ENCODE measurements at regions not wholly inside any gene's neighbourhood (a gene's known extent, or its start where the extent isn't known, plus 50 kb on each side); places are given as distances from the start of the nearest gene placed in this dataset.

DNA sequence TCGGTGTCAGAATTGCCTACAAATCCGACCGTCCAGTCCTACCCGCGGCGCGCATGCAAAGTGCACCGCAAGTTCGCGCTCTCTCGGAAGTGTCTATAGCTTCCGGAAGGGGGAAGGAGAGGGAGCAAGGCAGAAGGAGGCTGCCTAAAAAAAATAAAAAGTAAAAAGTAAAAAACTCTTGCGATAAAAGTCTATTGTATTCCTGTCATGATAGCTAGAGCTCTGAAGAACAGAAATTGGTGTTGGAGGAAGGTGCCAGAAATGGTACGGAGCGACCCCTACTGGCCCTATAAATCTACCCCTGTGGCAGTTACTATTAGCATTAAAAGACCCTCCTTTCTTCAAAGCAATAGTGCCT is 241.5 kb downstream of the KDM5D start:
- no peaks in the 10 kb centered on the region for H3K36me3 Mint-ChIP-seq
- H3K9me3 Mint-ChIP-seq: no peaks in the 10 kb centered on the region
- H3K4me3 Mint-ChIP-seq: peak overlapping the region in 6 of 10 donors; percentile 89 to 99 (median 91)
- POLR2A ChIA-PET: interaction anchor here (1.3 to 3.3 kb wide), 5 partner anchors 27 to 71 kb away, joined by 3 to 24 read pairs (median 8); no protein-coding TSS in a partner anchor
- no peaks in the 10 kb centered on the region for H3K27me3 Mint-ChIP-seq
- DNase-seq (peak in 6 of 10 donors; percentile 13 to 70 (median 40)), ATAC-seq (peak; percentile 53)
- H3K4me1 Mint-ChIP-seq: peaks cover 27 to 42% (median 39%) of the 10 kb centered on the region in 4 donors
- peak overlapping the region in 5 of 10 donors; percentile 89 to 99 (median 93) for H3K27ac Mint-ChIP-seq

DNA sequence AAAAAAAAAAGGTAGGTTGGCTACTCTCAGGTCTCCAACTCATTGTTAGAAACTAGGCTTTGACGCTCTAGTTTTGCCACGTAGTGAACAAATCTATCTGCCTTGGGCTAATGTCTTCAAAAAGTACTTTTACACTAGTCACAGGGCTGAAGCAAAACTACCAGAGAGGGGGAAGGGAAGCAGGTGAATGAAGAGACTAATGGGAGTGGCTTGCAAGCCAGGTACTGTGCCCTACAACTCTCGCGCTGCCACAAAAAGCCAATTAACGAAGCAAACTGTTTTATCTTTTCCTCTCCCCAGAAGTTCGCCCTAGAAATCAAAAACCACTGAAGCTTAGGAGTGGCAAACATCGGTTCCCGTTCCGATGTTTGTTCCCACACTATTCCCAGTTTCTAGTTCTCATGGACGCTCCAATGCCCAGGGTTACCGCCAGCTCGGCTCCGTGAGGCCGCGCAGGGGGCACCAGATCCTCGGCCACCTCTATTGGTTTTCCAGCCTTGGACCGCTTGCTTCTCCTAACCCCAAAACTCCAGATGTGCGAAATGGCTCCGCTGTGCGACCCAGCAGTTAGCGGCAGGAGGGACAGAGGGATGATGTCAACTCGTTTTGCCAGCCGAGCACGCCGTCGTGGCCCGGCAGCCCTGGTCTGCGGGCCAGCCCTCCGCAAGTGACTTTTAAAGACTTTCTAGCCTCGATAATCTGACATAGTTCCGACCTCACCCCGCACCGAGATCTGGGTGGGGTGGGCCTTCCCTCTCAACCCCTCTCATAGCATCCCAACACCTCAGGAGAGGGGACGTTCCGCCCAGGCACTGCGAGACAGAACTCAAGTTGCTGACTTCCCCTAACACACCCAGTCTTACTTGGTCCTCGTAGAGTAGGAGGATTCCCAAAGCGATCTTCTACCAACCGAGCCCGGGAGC is 242.1 kb downstream of the KDM5D start:
- H3K27me3 Mint-ChIP-seq: no peaks in the 10 kb centered on the region
- H3K4me1 Mint-ChIP-seq: peaks cover 30 to 48% (median 44%) of the 10 kb centered on the region in 4 donors
- DNase-seq (peak in 6 of 10 donors; percentile 9 to 66 (median 34)), ATAC-seq (peak; percentile 60 to 74)
- no peaks in the 10 kb centered on the region for H3K36me3 Mint-ChIP-seq
- no peaks in the 10 kb centered on the region for H3K9me3 Mint-ChIP-seq
- H3K4me3 Mint-ChIP-seq: peak overlapping the region in 6 of 10 donors; percentile 89 to 99 (median 91)
- POLR2A ChIA-PET: interaction anchor here (0.5 to 3.3 kb wide), 6 partner anchors 26 to 146 kb away, joined by 3 to 24 read pairs (median 6); no protein-coding TSS in a partner anchor
- H3K27ac Mint-ChIP-seq: peak overlapping the region in 5 of 10 donors; percentile 89 to 99 (median 93)

- Mint-ChIP-seq H3K4me3 (peak overlapping the region in 6 of 10 donors; percentile 59 to 99 (median 78)), H3K9me3 (no peaks in the 10 kb centered on the region), H3K27ac (peak overlapping the region in 5 of 10 donors; percentile 89 to 99 (median 96)), H3K4me1 (peaks cover 52 to 65% (median 63%) of the 10 kb centered on the region in 4 donors), H3K36me3 (peaks cover 0 to 12% (median 5%) of the 10 kb centered on the region in 3 donors), H3K27me3 (no peaks in the 10 kb centered on the region)
- ATAC-seq (peak; percentile 49), DNase-seq (peak in 1 of 10 donors; percentile 20)
- POLR2A ChIA-PET: interaction anchor here (1.7 kb wide), 1 partner anchor 69 kb away, joined by 10 read pairs; no protein-coding TSS in a partner anchor
These were observed 246.0 kb downstream of the KDM5D start for GRCh38 chrY:19498556-19498955.

- no peaks in the 10 kb centered on the region for H3K27me3 Mint-ChIP-seq
- peak overlapping the region in 1 of 10 donors; percentile 13 for H3K27ac Mint-ChIP-seq
- peak overlapping the region in 1 of 10 donors; percentile 16 for H3K4me3 Mint-ChIP-seq
- no peak for ATAC-seq
- H3K4me1 Mint-ChIP-seq: peaks cover 0 to 23% (median 13%) of the 10 kb centered on the region in 4 donors
- peaks cover 0 to 47% (median 20%) of the 10 kb centered on the region in 3 donors for H3K36me3 Mint-ChIP-seq
- no peak for DNase-seq
- POLR2A ChIA-PET: interaction anchor here (0.6 kb wide), 1 partner anchor 285 kb away, joined by 3 read pairs; no protein-coding TSS in a partner anchor
- H3K9me3 Mint-ChIP-seq: peaks cover 0 to 6% (median 0%) of the 10 kb centered on the region in 9 donors
These were observed 257.0 kb downstream of the KDM5D start for GRCh38 chrY:19487494-19487893.

- Mint-ChIP-seq H3K4me3 (no peak overlapping the region), H3K9me3 (peaks cover 0 to 2% (median 0%) of the 10 kb centered on the region in 9 donors), H3K4me1 (peaks cover 0 to 24% (median 13%) of the 10 kb centered on the region in 4 donors), H3K27me3 (no peaks in the 10 kb centered on the region), H3K27ac (no peak overlapping the region), H3K36me3 (peaks cover 0 to 50% (median 15%) of the 10 kb centered on the region in 3 donors)
- POLR2A ChIA-PET: no interaction called here
- DNase-seq (no peak), ATAC-seq (no peak)
These were observed 259.5 kb downstream of the KDM5D start for GRCh38 chrY:19484997-19485396.

DNA sequence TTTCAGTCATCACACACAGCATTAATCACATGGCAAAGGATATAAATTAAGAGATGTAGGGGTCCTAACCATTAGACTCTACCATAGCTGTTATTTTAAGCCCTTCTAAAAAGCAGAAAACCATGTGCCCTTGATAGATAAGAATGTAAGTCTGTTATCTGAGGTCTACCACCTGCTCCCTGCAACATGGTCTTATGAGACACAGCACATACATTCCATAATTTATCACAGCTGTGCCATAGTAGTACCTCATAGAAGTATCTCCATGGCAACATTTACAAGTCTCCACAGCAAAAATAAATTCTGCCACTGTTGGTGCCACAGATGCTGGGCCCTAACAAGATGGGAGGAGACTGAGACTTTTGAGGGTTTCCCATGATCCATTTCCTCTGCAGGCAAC is 265.4 kb downstream of the KDM5D start:
- POLR2A ChIA-PET: interaction anchor here (0.6 kb wide), 1 partner anchor 88 kb away, joined by 5 read pairs; no protein-coding TSS in a partner anchor
- no peaks in the 10 kb centered on the region for H3K27me3 Mint-ChIP-seq
- DNase-seq (no peak), ATAC-seq (no peak)
- peaks cover 0 to 65% (median 13%) of the 10 kb centered on the region in 3 donors for H3K36me3 Mint-ChIP-seq
- H3K4me3 Mint-ChIP-seq: peak overlapping the region in 3 of 10 donors; percentile 53 to 72 (median 54)
- H3K4me1 Mint-ChIP-seq: peaks cover 18 to 51% (median 30%) of the 10 kb centered on the region in 4 donors
- no peaks in the 10 kb centered on the region for H3K9me3 Mint-ChIP-seq
- H3K27ac Mint-ChIP-seq: peak overlapping the region in 3 of 10 donors; percentile 88 to 92 (median 89)

DNA sequence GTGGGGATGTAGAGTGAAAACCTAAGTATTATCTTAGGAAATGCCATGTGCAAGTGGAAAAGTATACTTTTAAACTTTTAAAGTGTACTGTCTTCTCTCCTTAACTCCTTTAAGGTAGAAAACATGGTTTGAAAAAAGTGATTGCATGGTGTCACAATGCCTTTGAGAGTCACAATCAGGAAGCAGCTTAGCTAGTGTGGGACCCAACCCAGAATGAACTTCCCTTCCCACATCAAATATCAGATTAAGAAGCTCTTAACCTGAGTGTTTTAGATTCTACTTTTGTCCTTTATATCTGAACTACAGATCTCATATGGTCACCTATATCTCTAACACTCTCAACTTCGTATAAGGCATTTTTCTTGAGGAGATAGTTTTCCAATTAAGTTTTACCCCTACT is 266.6 kb downstream of the KDM5D start:
- Mint-ChIP-seq H3K36me3 (peaks cover 0 to 71% (median 11%) of the 10 kb centered on the region in 3 donors), H3K27ac (peak overlapping the region in 5 of 10 donors; percentile 62 to 92 (median 88)), H3K4me3 (peak overlapping the region in 4 of 10 donors; percentile 50 to 72 (median 54)), H3K27me3 (no peaks in the 10 kb centered on the region), H3K9me3 (no peaks in the 10 kb centered on the region), H3K4me1 (peaks cover 18 to 50% (median 29%) of the 10 kb centered on the region in 4 donors)
- DNase-seq (no peak), ATAC-seq (peak; percentile 65 to 91)
- POLR2A ChIA-PET: interaction anchor here (0.9 to 1.6 kb wide), 2 partner anchors 12 to 89 kb away, joined by 3 to 8 read pairs; no protein-coding TSS in a partner anchor

DNA sequence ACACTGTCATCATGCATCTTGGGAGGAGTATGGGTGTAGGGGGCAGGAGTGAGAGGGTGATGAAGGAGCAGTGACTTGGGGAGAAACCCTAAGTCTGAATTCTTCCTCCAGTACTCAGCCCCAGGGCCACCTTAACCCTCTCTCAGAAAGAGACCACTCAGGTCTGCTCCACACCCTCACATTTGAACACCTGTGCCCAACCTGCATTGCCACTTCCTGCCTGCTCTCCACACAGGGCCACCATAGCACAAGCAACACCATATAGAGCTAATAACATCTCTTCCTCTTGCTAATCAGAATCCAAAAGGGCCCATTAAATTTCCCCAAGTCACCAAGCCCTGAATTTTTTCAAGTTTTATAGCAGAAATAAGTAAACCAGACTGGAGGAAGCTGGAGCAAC is 278.7 kb downstream of the KDM5D start:
- no peaks in the 10 kb centered on the region for H3K9me3 Mint-ChIP-seq
- H3K4me3 Mint-ChIP-seq: peak overlapping the region in 2 of 10 donors; percentile 31 to 46
- POLR2A ChIA-PET: interaction anchor here (0.8 to 2.3 kb wide), 4 partner anchors 12 to 102 kb away, joined by 3 to 8 read pairs (median 3); no protein-coding TSS in a partner anchor
- ATAC-seq: peak; percentile 53 to 91
- H3K27me3 Mint-ChIP-seq: no peaks in the 10 kb centered on the region
- DNase-seq: no peak
- peak overlapping the region in 5 of 10 donors; percentile 43 to 92 (median 75) for H3K27ac Mint-ChIP-seq
- peaks cover 13 to 23% (median 20%) of the 10 kb centered on the region in 4 donors for H3K4me1 Mint-ChIP-seq
- peaks cover 0 to 31% (median 3%) of the 10 kb centered on the region in 3 donors for H3K36me3 Mint-ChIP-seq

GRCh38 chrY:19456855-19457448 is 287.6 kb downstream of the KDM5D start:
- Mint-ChIP-seq H3K4me1 (peaks cover 0 to 4% (median 0%) of the 10 kb centered on the region in 4 donors), H3K36me3 (peaks cover 0 to 89% (median 20%) of the 10 kb centered on the region in 3 donors), H3K27me3 (no peaks in the 10 kb centered on the region), H3K4me3 (no peak overlapping the region), H3K9me3 (peaks cover 0 to 30% (median 0%) of the 10 kb centered on the region in 9 donors), H3K27ac (peak overlapping the region in 1 of 10 donors; percentile 22)
- POLR2A ChIA-PET: no interaction called here
- DNase-seq (no peak), ATAC-seq (peak in 1 of 2 donors; percentile 22)

DNA sequence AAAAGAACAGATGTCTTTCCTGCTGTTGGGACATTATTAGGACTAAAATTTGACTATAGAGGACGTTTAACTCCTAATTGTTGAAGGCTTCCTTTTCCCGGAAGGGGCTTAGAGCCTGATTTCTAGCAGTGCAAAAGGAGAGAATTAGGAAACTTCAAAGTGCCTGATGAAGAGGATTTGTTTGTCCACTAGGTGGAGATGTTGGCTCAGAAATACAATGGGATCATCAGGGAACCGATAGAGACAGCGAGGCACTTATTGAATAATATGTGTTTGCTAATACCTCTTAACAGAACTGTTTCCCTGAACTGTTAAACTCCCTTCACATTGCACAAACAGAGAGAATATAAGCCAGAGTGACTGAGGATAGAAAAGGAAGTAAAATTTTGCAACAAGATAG is 311.5 kb downstream of the KDM5D start:
- peak overlapping the region in 5 of 10 donors; percentile 9 to 77 (median 66) for H3K4me3 Mint-ChIP-seq
- peaks cover 0 to 3% (median 0%) of the 10 kb centered on the region in 9 donors for H3K9me3 Mint-ChIP-seq
- DNase-seq (peak in 4 of 10 donors; percentile 7 to 43 (median 40)), ATAC-seq (peak; percentile 77 to 85)
- peaks cover 0 to 2% (median 0%) of the 10 kb centered on the region in 5 donors for H3K27me3 Mint-ChIP-seq
- POLR2A ChIA-PET: interaction anchor here (0.6 to 2.2 kb wide), 2 partner anchors 48 to 69 kb away, joined by 3 to 15 read pairs; no protein-coding TSS in a partner anchor
- peaks cover 0 to 13% (median 8%) of the 10 kb centered on the region in 3 donors for H3K36me3 Mint-ChIP-seq
- peaks cover 28 to 47% (median 39%) of the 10 kb centered on the region in 4 donors for H3K4me1 Mint-ChIP-seq
- peak overlapping the region in 2 of 10 donors; percentile 3 to 26 for H3K27ac Mint-ChIP-seq

- Mint-ChIP-seq H3K27ac (no peak overlapping the region), H3K9me3 (no peaks in the 10 kb centered on the region), H3K36me3 (no peaks in the 10 kb centered on the region), H3K27me3 (peaks cover 0 to 6% (median 0%) of the 10 kb centered on the region in 5 donors), H3K4me1 (peaks cover 19 to 32% (median 30%) of the 10 kb centered on the region in 4 donors), H3K4me3 (no peak overlapping the region)
- ATAC-seq: no peak
- POLR2A ChIA-PET: no interaction called here
- DNase-seq: no peak
These were observed 316.6 kb downstream of the KDM5D start for GRCh38 chrY:19427736-19428518.

Data from naive thymus-derived CD8-positive, alpha-beta T cell (primary cell).